Neural crest cell (in vitro differentiated cells): ENCODE measurements at regions not wholly inside any gene's neighbourhood (a gene's known extent, or its start where the extent isn't known, plus 50 kb on each side); places are given as distances from the start of the nearest gene placed in this dataset.
"Not testable (repeated sequence)": the region's sequence is repeated elsewhere in the genome, so short reads cannot be mapped to it uniquely, and the experiment has no call there.

ENCODE experiments used
- DNase-seq: peaks from one replicate; pipeline ENCODE4 v3.0.0; 2021; ENCODE audit warnings: low read depth, mixed read lengths, low spot score
- H3K27ac Mint-ChIP-seq: one replicate; pipeline ENCODE4 v1.8.0; 2021; ENCODE audit warnings: mild to moderate bottlenecking, mixed read lengths; ENCODE audit not compliant: unreplicated experiment
- H3K27me3 Mint-ChIP-seq: 2 replicates; pipeline ENCODE4 v1.8.0; 2021; ENCODE audit warnings: low read depth, mild to moderate bottlenecking, mixed read lengths
- H3K36me3 Mint-ChIP-seq: 2 replicates; pipeline ENCODE4 v1.8.0; 2021; ENCODE audit warnings: low read depth, mild to moderate bottlenecking, mixed read lengths
- H3K4me1 Mint-ChIP-seq: 2 replicates; pipeline ENCODE4 v1.8.0; 2021; ENCODE audit warnings: mixed read lengths
- H3K4me3 Mint-ChIP-seq: one replicate; pipeline ENCODE4 v1.8.0; 2021; ENCODE audit warnings: mild to moderate bottlenecking, mixed read lengths
- H3K9me3 Mint-ChIP-seq: 2 replicates; pipeline ENCODE4 v1.8.0; 2021; ENCODE audit warnings: mixed read lengths
- TF ChIP-seq, protein P1 (sequence below): fragments of 200-600 bp; sonication (generic); conservative IDR thresholded peaks from 2 replicates; pipeline ENCODE4 v1.5.0; 2021; ENCODE audit warnings: antibody characterized with exemption, mild to moderate bottlenecking

DNA sequence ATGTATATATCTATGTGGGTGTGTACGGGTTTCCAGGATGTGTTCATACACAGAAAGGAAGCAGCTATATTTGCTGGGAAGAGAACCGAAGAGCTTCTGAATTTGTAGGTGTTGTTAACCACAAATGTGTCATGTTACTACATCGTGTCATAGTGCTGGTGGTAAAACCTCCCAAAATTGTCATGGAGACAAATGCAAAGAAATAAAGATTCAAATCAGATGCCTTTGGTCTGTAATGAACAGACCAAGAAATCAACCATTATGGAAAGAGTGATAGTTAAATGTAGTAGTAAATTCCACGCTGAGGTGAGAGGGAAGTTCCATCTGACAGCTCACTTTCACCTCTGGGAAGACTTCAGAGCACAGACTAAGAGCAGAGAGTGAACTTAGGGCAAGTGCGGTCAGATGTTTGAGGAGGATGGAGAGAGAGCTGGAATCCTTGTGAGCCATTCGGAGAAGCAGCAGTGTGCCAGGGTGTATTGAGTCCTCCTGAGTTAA is 487.5 kb downstream of the TMEM121 start:
- Mint-ChIP-seq H3K9me3 (peaks cover 15% of the 10 kb centered on the region), H3K36me3 (peaks cover 10% of the 10 kb centered on the region), H3K4me3 (no peak overlapping the region)

DNA sequence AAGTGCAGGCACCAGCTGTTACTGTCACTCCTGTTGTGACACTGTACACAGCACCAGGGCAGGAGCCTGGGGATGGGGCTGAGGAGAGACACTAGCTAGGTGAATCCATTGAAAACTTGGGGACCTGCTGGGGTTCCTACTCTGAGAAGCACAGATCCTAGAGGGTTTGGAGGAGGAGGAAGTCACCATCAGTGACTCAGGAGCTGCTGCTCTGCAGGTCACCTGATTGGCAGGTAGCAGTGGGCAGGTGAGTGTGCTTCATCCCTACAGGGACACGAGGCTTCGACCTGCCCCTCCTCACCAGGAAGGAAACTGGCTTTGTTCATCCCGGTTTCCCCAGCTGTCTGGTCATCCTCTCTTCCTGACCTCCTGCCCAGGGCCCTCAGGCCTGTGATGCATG is 491.6 kb downstream of the TMEM121 start:
- not testable (repeated sequence) for H3K27me3 Mint-ChIP-seq, H3K27ac Mint-ChIP-seq, H3K4me3 Mint-ChIP-seq, DNase-seq, H3K4me1 Mint-ChIP-seq
- Mint-ChIP-seq H3K9me3 (peaks cover 18% of the 10 kb centered on the region), H3K36me3 (peaks cover 12% of the 10 kb centered on the region)

More for the DNA sequence above, 487.5 kb downstream of the TMEM121 start:
- Mint-ChIP-seq H3K4me1 (no peaks in the 10 kb centered on the region), H3K27ac (no peak overlapping the region), H3K27me3 (no peaks in the 10 kb centered on the region)
- no peak for DNase-seq
- TF ChIP-seq, protein P1, sequence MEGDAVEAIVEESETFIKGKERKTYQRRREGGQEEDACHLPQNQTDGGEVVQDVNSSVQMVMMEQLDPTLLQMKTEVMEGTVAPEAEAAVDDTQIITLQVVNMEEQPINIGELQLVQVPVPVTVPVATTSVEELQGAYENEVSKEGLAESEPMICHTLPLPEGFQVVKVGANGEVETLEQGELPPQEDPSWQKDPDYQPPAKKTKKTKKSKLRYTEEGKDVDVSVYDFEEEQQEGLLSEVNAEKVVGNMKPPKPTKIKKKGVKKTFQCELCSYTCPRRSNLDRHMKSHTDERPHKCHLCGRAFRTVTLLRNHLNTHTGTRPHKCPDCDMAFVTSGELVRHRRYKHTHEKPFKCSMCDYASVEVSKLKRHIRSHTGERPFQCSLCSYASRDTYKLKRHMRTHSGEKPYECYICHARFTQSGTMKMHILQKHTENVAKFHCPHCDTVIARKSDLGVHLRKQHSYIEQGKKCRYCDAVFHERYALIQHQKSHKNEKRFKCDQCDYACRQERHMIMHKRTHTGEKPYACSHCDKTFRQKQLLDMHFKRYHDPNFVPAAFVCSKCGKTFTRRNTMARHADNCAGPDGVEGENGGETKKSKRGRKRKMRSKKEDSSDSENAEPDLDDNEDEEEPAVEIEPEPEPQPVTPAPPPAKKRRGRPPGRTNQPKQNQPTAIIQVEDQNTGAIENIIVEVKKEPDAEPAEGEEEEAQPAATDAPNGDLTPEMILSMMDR: no peak

DNA sequence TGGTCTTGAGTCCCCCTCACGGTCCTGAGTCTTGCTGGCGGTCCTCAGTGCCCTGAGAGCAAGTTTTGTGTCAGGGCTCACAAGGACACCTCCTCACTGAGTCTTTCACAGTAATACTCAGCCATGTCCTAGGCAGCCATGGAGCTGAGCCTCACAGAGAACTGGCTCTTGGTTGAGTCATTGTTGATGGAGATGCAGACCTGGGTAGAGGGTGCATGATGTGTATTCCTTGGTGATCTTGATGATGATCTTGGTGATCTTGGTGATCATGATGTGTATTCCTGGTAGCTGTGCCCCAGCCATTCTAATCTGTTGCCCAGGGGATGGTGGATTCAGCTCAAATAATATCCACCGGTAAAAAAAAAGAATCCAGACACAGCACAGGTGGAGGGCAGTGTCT is 495.4 kb downstream of the TMEM121 start:
- DNase-seq: no peak
- Mint-ChIP-seq H3K4me1 (no peaks in the 10 kb centered on the region), H3K27ac (no peak overlapping the region), H3K4me3 (no peak overlapping the region), H3K9me3 (peaks cover 15% of the 10 kb centered on the region), H3K36me3 (peaks cover 3% of the 10 kb centered on the region), H3K27me3 (no peaks in the 10 kb centered on the region)
- TF ChIP-seq, protein P1: no peak

DNA sequence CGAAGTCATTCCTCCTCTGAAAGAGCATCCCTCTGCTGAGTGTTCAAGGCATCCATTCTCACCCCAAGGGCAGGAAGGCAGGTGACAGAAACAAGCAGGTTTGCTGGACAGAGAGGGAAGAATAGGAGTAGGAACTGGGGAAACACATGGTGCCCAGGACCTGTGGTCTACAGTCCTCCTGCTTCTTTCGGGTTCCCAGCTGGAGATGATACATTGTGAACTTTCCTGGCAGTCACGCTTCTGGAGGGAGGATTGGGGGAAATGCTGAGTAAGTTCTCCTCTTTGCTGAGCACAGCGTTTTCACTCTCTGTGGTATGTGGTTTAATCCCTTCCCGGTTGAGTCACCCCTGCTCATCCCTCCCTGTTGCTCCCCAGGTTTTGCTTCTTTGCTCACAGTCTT is 496.3 kb downstream of the TMEM121 start:
- peaks cover 15% of the 10 kb centered on the region for H3K9me3 Mint-ChIP-seq
- H3K36me3 Mint-ChIP-seq, H3K4me3 Mint-ChIP-seq, H3K27ac Mint-ChIP-seq, H3K27me3 Mint-ChIP-seq, DNase-seq, H3K4me1 Mint-ChIP-seq: not testable (repeated sequence)

DNA sequence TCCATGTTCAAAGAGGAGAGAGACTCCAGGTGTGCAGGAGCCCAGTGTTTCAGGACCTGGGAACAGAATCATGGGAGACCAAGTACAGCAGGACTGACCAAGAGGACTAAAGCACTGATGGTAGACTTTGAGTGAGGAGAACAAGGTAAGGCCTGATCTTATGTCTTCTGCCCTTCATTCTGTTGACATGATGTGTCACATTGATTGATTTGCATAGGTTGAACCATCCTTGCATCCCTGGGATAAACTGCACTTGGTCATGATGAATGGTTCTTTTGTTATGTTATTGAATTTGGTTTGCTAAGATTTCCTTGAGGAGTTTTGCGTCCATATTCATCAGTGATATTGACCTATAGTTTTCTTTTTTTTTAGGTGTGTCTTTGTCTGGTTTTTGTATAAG is 497.0 kb downstream of the TMEM121 start:
- DNase-seq: no peak
- H3K27me3 Mint-ChIP-seq: no peaks in the 10 kb centered on the region
- no peak overlapping the region for H3K27ac Mint-ChIP-seq
- H3K4me1 Mint-ChIP-seq: no peaks in the 10 kb centered on the region
- H3K36me3 Mint-ChIP-seq: peaks cover 3% of the 10 kb centered on the region
- TF ChIP-seq, protein P1: no peak
- peaks cover 17% of the 10 kb centered on the region for H3K9me3 Mint-ChIP-seq
- H3K4me3 Mint-ChIP-seq: no peak overlapping the region

DNA sequence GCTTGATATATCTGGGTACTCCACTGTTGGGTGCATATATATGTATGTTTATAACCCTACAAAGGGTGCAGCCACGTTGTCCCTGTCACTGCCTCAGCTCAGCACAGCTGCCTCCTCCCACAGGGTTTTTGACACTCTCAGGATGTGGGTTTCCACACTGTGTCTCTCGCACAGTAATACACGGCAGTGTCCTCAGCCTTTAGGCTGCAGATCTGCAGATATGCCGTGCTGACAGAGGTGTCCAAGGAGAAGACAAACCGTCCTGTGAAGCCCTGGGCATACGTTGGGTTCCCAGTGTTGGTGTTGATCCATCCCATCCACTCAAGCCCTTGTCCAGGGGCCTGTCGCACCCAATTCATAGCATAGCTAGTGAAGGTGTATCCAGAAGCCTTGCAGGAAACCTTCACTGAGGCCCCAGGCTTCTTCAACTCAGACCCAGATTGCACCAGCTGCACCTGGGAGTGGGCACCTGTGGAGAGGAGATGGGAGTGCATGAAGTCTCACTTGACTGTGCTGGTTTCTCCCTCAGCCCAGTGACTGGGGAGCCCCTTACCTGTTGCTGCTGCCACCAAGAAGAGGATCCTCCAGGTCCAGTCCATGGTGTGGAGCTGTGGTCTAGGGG is 498.7 kb downstream of the TMEM121 start:
- no peaks in the 10 kb centered on the region for H3K4me1 Mint-ChIP-seq
- H3K36me3 Mint-ChIP-seq: no peaks in the 10 kb centered on the region
- DNase-seq: no peak
- TF ChIP-seq, protein P1: no peak
- H3K4me3 Mint-ChIP-seq: no peak overlapping the region
- no peaks in the 10 kb centered on the region for H3K27me3 Mint-ChIP-seq
- peaks cover 21% of the 10 kb centered on the region for H3K9me3 Mint-ChIP-seq
- no peak overlapping the region for H3K27ac Mint-ChIP-seq
